Karpas-422 (cell line): ENCODE measurements at regions not wholly inside any gene's neighbourhood (a gene's known extent, or its start where the extent isn't known, plus 50 kb on each side); places are given as distances from the start of the nearest gene placed in this dataset.
A peak's percentile ranks its signal among the peaks of the same experiment; 100 is the strongest.

Source experiments
- DNase-seq: peaks from one replicate; pipeline ENCODE4 v3.0.0-alpha.2; 2015
- H2AFZ ChIP-seq: fragments of 200-600 bp; sonication (generic); 2 replicates; pipeline ENCODE4 v1.6.1; 2014; ENCODE audit warnings: antibody characterized with exemption, low read length, mixed read lengths
- H3K27ac ChIP-seq: fragments of 200-600 bp; sonication (generic); 2 replicates; pipeline ENCODE4 v1.5.1; 2014; ENCODE audit warnings: mild to moderate bottlenecking, low read length, moderate library complexity
- H3K27me3 ChIP-seq: fragments of 200-600 bp; sonication (generic); 2 replicates; pipeline ENCODE4 v1.6.1; 2014; ENCODE audit warnings: low read length, mixed read lengths
- H3K36me3 ChIP-seq: fragments of 200-600 bp; sonication (generic); 2 replicates; pipeline ENCODE4 v1.6.1; 2014; ENCODE audit warnings: low read length, mixed read lengths; ENCODE audit not compliant: insufficient read depth
- H3K4me1 ChIP-seq: fragments of 200-600 bp; sonication (generic); 2 replicates; pipeline ENCODE4 v1.6.1; 2014; ENCODE audit warnings: mild to moderate bottlenecking, low read length, mixed read lengths
- H3K4me2 ChIP-seq: fragments of 200-600 bp; sonication (generic); 2 replicates; pipeline ENCODE4 v1.6.1; 2014; ENCODE audit warnings: low read length, low read depth, mild to moderate bottlenecking; ENCODE audit not compliant: poor library complexity, severe bottlenecking
- H3K4me3 ChIP-seq: fragments of 200-600 bp; sonication (generic); 2 replicates; pipeline ENCODE4 v1.5.1; 2014; ENCODE audit warnings: mild to moderate bottlenecking, antibody characterized with exemption, low read length, mixed read lengths
- H3K79me2 ChIP-seq: fragments of 200-600 bp; sonication (generic); 2 replicates; pipeline ENCODE4 v1.6.1; 2014; ENCODE audit warnings: mild to moderate bottlenecking, low read length, mixed read lengths
- H3K9ac ChIP-seq: fragments of 200-600 bp; sonication (generic); 2 replicates; pipeline ENCODE4 v1.6.0; 2014; ENCODE audit warnings: low read length
- H3K9me2 ChIP-seq: fragments of 200-600 bp; sonication (generic), shearing (Covaris generic); replicated peaks from 2 replicates; pipeline ENCODE4 v1.6.0; 2014; ENCODE audit warnings: mild to moderate bottlenecking, low read length, moderate library complexity; ENCODE audit not compliant: insufficient read depth
- H3K9me3 ChIP-seq: fragments of 300-700, 200-600 bp; sonication (generic); 2 replicates; pipeline ENCODE4 v1.6.1; 2014; ENCODE audit warnings: low read length, mixed read lengths
- H4K20me1 ChIP-seq: fragments of 200-600 bp; sonication (generic); 2 replicates; pipeline ENCODE4 v1.6.1; 2014; ENCODE audit warnings: mild to moderate bottlenecking, antibody characterized with exemption, low read length, low read depth; ENCODE audit not compliant: insufficient read depth

DNA sequence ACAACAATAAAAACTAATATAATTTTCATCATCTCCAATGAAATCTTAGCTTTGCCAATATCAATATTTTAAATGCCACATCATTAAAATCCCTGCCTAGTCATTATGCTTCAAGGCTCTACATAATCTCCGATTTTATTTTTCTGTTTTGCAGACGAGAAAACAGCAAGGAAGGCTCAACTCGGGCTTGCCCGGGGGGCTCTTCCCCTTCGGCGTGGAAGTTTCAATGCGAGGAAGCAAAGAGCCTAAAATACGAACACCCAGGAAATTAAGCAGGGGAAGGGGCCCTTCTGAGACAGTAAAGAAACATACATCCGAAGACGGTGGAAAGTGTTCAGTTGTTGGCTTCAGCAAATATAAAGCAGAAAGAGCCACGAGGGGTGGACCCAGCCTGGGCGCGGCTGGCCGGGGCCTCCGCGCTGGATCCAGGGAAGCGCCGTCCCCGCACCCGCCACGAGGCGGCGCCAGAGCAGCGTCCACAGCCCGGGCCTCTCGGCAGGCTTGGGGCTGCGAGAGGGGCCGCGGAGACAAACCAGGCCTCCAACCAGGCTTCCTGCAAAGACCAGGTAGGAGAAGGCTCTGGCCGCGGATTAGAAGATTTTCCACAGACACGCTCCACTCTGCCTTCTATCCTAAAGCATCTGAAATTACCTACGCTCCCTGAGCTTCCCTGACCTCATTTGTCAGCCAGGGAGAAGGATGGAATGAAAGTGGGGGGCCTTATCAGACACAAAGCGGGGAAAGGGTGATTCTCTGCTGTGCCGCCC is 77.2 kb downstream of the SERPINA3 start:
- Histone ChIP-seq H3K36me3 (no peaks in the 10 kb centered on the region), H3K4me1 (no peaks in the 10 kb centered on the region), H3K27ac (no peak overlapping the region), H2AFZ (no peak overlapping the region), H4K20me1 (no peaks in the 10 kb centered on the region), H3K9me3 (no peaks in the 10 kb centered on the region), H3K27me3 (no peaks in the 10 kb centered on the region), H3K9me2 (no peaks in the 10 kb centered on the region), H3K9ac (no peak overlapping the region), H3K4me3 (no peak overlapping the region), H3K4me2 (no peak overlapping the region), H3K79me2 (no peaks in the 10 kb centered on the region)
- peak; percentile 82 for DNase-seq

DNA sequence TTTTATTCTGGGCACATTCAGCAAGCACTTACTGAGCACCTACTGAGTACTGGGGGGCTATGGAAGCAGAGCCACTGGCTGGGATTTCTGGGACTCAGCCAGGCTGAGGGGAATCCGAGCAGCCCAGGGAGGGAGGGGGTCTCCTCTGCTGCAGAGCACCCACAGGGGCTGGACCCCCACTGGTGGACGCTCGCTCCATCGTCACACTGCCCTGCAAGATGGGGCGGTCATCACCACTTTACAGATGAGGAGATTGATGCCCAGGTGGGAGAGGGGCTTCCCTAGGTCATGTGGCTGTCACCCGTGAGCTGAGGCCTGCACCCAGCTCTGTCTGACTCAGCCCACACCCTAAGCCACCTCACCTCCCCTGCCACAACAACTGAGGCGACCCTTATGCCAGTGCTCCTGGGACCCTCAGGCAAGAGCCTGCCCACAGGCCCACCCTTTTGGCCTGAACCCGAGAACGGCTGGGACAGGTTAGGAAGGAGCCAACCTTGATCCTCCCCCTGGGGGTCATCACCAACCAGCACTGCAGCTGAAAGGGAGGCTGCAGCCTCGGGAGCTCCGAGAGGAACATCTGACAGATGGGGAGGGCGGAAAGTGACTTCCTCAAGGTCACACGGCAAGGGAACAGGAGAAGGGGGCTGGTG is 74.4 kb downstream of the SERPINA3 start:
- no peaks in the 10 kb centered on the region for H3K27me3 ChIP-seq
- H3K4me2 ChIP-seq, result no peak overlapping the region
- no peaks in the 10 kb centered on the region for H3K9me2 ChIP-seq
- no peak overlapping the region for H3K27ac ChIP-seq
- no peak overlapping the region for H3K9ac ChIP-seq
- peak; percentile 48 for DNase-seq
- H2AFZ ChIP-seq, result no peak overlapping the region
- no peaks in the 10 kb centered on the region for H3K9me3 ChIP-seq
- no peaks in the 10 kb centered on the region for H3K4me1 ChIP-seq
- no peaks in the 10 kb centered on the region for H3K79me2 ChIP-seq
- H4K20me1 ChIP-seq, result no peaks in the 10 kb centered on the region
- no peak overlapping the region for H3K4me3 ChIP-seq
- no peaks in the 10 kb centered on the region for H3K36me3 ChIP-seq

DNA sequence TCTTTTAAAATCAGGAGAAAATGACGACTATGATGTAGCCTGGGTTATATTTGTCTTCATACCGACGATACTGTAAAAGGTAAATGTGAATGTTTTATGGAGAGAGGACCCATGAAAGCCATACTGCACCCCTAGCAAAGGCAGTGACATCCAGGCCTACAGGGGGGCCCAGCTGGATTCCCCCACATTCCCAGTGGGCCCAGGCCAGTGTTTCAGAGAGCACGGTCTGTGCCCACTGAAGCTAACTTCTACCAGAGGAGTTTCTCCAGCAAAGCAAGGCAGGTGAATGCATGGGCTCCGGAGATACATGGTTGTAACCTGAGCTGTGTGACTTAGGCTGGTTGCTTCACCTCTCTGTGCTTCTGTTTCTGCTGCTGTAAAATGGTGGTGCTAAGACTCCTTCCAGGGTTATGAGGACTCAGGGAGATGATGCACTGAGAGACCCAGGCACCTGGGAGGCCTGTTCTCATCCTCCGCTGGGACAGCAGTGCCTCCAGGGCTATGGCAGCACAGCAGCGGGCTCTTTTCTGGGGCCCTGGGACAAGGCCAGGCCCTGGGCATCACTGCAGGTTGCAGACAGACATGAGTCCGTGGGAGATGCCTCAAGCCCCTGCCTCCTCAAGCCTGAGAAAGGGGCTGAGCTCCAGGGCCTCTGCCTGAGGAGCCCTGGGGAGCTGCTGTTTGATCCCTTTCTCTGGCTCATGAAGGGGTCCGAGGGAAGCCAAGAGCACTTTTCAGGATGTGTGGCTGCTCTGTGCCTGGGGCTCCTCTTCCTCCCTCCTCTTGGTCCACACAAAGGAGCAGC is 73.7 kb downstream of the SERPINA3 start:
- no peak for DNase-seq
- Histone ChIP-seq H3K4me3 (no peak overlapping the region), H3K4me1 (no peaks in the 10 kb centered on the region), H4K20me1 (no peaks in the 10 kb centered on the region), H2AFZ (no peak overlapping the region), H3K27ac (no peak overlapping the region), H3K79me2 (no peaks in the 10 kb centered on the region), H3K36me3 (no peaks in the 10 kb centered on the region), H3K9me2 (no peaks in the 10 kb centered on the region), H3K9ac (no peak overlapping the region), H3K27me3 (no peaks in the 10 kb centered on the region), H3K4me2 (no peak overlapping the region), H3K9me3 (no peaks in the 10 kb centered on the region)

DNA sequence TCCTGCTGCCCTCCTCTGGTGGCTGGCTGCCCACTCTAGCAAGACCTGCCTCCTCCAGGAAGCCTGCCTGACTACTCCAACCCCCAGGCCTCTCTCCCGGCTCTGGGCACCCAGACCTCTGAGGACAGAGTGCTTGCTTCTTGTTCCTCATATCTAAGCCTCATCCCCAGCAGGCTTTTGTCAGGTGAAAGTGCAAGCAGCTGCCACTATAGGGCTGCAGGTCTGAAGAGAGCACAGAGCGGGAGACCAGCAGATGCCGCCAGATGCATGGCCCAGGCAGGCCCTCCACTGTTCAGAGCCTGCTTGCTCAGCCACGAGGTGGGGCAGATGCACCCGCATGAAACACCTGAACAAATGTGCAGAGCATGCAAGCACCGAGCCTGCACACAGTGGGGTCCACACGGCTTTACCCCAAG is 73.0 kb downstream of the SERPINA3 start:
- H3K79me2 ChIP-seq, result no peaks in the 10 kb centered on the region
- H3K9me2 ChIP-seq, result no peaks in the 10 kb centered on the region
- H3K4me3 ChIP-seq, result no peak overlapping the region
- no peaks in the 10 kb centered on the region for H3K4me1 ChIP-seq
- no peaks in the 10 kb centered on the region for H4K20me1 ChIP-seq
- H3K4me2 ChIP-seq, result no peak overlapping the region
- H3K36me3 ChIP-seq, result no peaks in the 10 kb centered on the region
- H3K9ac ChIP-seq, result no peak overlapping the region
- no peaks in the 10 kb centered on the region for H3K27me3 ChIP-seq
- H3K27ac ChIP-seq, result no peak overlapping the region
- H3K9me3 ChIP-seq, result no peaks in the 10 kb centered on the region
- H2AFZ ChIP-seq, result no peak overlapping the region
- DNase-seq, result peak; percentile 66

DNA sequence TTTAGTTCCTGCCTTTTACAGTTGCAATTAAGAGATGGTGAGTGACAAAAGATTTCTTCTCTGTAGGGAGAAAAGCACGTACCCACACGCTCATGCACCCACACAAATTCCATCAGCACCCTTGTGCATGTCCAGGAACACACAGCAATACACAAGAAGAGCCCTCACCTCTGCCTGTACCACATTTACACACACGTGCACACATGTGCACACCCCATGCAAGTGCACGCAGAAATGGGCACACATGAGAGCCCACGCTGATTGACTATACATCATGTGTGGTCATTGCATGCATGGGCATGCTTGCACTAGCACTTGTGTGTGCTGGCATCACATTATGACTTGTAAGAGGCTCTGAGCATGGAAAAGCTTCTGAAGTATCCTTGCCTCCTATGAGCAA is 70.5 kb downstream of the SERPINA3 start:
- no peak overlapping the region for H3K9ac ChIP-seq

DNA sequence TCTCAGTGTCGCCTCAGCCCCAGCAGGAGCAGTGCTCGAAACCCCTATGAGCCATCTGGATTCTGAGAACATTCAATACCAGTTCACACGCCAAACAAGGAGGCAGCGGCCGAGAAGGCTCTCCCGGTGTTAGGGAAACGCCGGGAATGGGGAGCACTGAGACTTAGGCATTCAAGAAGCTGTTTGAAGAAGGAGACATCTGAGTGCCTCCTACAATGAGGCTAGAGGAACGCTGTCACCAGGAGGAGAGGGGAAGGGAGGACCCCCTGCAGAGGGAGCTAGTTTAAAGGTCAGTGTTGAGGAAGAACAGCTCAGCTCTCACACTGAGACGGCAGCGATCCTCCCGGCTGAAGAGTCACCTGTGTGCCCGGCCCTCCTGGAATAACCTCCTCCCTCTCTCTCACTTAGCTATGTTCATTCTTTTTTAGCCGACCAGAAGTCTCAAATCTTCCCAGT is 69.9 kb downstream of the SERPINA3 start:
- Histone ChIP-seq H3K9me2 (no peaks in the 10 kb centered on the region), H3K4me1 (no peaks in the 10 kb centered on the region), H3K4me2 (no peak overlapping the region), H3K79me2 (no peaks in the 10 kb centered on the region), H3K9me3 (no peaks in the 10 kb centered on the region), H3K4me3 (no peak overlapping the region), H4K20me1 (no peaks in the 10 kb centered on the region), H3K9ac (no peak overlapping the region), H3K36me3 (no peaks in the 10 kb centered on the region), H3K27me3 (0 out of 2 replicates have a peak, but pooled peaks cover 1% of the 10 kb centered on the region), H2AFZ (no peak overlapping the region), H3K27ac (no peak overlapping the region)
- no peak for DNase-seq

More for the DNA sequence above, 70.5 kb downstream of the SERPINA3 start:
- H3K9me3 ChIP-seq, result no peaks in the 10 kb centered on the region
- no peaks in the 10 kb centered on the region for H3K4me1 ChIP-seq
- H2AFZ ChIP-seq, result no peak overlapping the region
- DNase-seq, result no peak
- no peak overlapping the region for H3K4me2 ChIP-seq
- H3K79me2 ChIP-seq, result no peaks in the 10 kb centered on the region
- no peak overlapping the region for H3K27ac ChIP-seq
- no peaks in the 10 kb centered on the region for H3K36me3 ChIP-seq
- no peaks in the 10 kb centered on the region for H3K27me3 ChIP-seq
- H3K4me3 ChIP-seq, result no peak overlapping the region
- H4K20me1 ChIP-seq, result no peaks in the 10 kb centered on the region
- H3K9me2 ChIP-seq, result no peaks in the 10 kb centered on the region

DNA sequence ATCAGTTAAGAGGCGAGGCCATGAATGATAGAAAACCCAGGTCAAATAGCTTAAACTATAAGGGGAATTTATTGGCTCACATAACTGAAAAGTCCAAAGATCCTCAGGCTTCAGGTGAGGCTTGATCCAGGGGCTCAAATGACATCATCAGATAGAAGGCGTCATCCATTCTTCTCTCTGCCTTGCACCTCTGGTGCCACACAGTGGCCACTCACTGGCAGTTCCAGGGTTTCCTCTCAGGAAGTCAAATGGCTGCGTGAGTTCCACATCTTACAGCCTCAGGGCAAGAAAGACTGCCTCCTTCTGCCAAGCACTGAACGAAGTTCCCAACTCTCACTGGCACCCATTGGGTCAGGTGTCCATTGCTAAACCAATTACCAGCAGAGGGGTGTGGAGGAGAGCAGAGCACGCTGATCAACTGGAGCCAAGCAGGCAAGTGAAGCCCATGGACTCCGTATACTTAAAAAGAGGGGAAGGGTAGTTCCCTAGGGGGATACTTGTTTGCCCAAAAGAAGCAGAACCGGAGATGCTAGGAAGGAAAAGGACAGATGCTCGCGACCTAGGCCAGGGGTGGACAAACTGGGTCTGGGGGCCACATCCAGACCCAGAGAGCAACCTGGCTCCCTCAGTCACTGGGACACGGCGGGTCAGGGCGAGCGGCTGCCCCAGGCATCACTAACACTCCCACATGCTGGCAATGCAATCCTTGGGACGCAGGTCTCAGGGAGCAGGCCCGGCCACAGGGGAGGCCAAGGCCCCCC is 69.3 kb downstream of the SERPINA3 start:
- no peaks in the 10 kb centered on the region for H4K20me1 ChIP-seq
- no peak overlapping the region for H3K9ac ChIP-seq
- no peaks in the 10 kb centered on the region for H3K79me2 ChIP-seq
- H3K4me3 ChIP-seq, result no peak overlapping the region
- H3K36me3 ChIP-seq, result no peaks in the 10 kb centered on the region
- no peaks in the 10 kb centered on the region for H3K9me3 ChIP-seq
- peak; percentile 82 for DNase-seq
- H2AFZ ChIP-seq, result no peak overlapping the region
- H3K27me3 ChIP-seq, result 0 out of 2 replicates have a peak, but pooled peaks cover 2% of the 10 kb centered on the region
- H3K4me2 ChIP-seq, result no peak overlapping the region
- H3K4me1 ChIP-seq, result 0 out of 2 replicates have a peak, but pooled peaks cover 4% of the 10 kb centered on the region
- H3K27ac ChIP-seq, result no peak overlapping the region
- no peaks in the 10 kb centered on the region for H3K9me2 ChIP-seq
